ENCODE measurements at regions not wholly inside any gene's neighbourhood (a gene's known extent, or its start where the extent isn't known, plus 50 kb on each side); places are given as distances from the start of the nearest gene placed in this dataset.
A peak's percentile ranks its signal among the peaks of the same experiment; 100 is the strongest.

DNA sequence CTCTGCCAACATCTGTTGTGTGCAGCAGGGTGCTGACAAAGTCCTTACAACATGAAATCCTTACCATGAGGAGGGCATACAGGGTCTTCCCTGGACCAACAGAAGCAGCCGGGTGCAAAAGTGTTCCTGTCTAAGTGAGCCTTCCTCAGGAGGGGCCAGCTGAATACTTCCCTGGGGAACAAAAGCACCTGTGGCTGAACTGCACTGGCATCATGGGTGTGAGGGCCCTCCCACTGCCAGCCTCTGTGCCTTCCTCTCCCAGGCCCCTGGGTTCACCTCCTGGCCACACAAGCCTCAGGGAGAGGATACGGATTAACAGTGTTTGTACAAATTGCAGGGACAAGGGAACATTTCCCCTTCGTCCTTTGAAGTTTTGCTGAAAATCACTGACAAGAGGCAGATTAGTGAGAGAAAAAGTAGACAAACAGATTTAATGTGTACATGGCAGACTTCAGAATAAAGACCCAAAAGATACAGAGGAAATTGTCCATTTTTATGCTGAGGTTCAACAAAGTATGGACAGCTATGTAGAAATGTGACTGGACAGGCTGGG lies 91.0 kb upstream of the PPM1J start:
- no peak for FAIRE-seq
- intact Hi-C loops (cut with DNase I): loop anchor here (5.0 kb wide), 1 partner anchor 89 kb away; the partner anchor contains the start of gene PPM1J

DNA sequence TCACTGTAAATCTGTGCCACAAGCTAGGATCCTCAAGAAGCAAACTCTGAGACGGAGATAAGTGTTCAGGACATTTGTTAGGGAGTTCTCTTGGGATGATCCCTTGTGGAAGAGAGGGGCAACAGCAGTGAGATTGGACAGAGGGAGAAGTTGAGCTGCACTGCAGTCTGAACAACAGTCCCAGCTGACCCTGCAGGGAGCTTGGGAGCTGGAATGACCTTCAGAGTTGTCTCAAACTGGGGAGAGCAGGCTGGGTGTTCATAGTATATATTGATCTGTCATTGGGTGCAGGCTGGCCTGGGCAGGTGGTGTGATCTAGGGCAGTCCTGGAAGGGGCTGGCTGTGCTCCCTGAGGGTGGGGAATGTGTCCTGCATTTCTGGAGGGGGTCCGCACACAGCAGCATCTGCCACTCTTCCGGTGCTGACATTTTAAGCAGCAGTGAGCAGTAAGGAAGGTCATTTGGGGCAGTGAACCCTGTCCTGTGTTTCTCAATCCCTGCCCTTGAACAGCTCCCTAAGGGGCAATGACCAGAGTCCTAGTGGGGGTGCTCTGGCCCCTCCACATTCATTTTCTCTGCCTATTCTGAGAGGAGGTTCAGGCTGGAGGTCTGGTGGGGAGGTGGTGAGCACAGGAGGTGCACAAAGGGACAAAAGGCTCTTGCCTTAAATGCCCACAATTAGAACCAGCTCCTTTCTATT lies 90.2 kb upstream of the PPM1J start:
- H3K36me3 ChIP-seq (ENCODE audit: control insufficient read depth in 2 of 3, insufficient read depth in 3 of 3, low read length in 3 of 3): no peaks in the 10 kb centered on the region

More for the DNA sequence above, 91.0 kb upstream of the PPM1J start:
- Histone ChIP-seq H3K4me3 (ENCODE audit: low read length in 3 of 3) (no peak overlapping the region), H3K27me3 (ENCODE audit: control insufficient read depth, insufficient read depth, low read length) (no peaks in the 10 kb centered on the region), H3K36me3 (ENCODE audit: control insufficient read depth in 2 of 3, insufficient read depth in 3 of 3, low read length in 3 of 3) (no peaks in the 10 kb centered on the region), H3K4me1 (ENCODE audit: control insufficient read depth in 2 of 3, insufficient read depth in 2 of 3, low read depth in 1 of 3, low read length in 3 of 3) (peaks cover 0 to 7% (median 3%) of the 10 kb centered on the region in 3 donors), H3K27ac (ENCODE audit: low read depth in 2 of 2, low read length in 2 of 2) (no peak overlapping the region), H3K9me3 (ENCODE audit: control insufficient read depth in 2 of 3, insufficient read depth in 1 of 3, low read length in 3 of 3) (no peaks in the 10 kb centered on the region), H3K9ac (ENCODE audit: low read length in 3 of 3) (no peak overlapping the region)
- DNase-seq: no peak
- TF ChIP-seq, protein P1, sequence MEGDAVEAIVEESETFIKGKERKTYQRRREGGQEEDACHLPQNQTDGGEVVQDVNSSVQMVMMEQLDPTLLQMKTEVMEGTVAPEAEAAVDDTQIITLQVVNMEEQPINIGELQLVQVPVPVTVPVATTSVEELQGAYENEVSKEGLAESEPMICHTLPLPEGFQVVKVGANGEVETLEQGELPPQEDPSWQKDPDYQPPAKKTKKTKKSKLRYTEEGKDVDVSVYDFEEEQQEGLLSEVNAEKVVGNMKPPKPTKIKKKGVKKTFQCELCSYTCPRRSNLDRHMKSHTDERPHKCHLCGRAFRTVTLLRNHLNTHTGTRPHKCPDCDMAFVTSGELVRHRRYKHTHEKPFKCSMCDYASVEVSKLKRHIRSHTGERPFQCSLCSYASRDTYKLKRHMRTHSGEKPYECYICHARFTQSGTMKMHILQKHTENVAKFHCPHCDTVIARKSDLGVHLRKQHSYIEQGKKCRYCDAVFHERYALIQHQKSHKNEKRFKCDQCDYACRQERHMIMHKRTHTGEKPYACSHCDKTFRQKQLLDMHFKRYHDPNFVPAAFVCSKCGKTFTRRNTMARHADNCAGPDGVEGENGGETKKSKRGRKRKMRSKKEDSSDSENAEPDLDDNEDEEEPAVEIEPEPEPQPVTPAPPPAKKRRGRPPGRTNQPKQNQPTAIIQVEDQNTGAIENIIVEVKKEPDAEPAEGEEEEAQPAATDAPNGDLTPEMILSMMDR (IDR thresholded peaks at IDR 0.05; ENCODE audit: borderline replicate concordance, extremely low read depth, insufficient read depth): no peak

DNA sequence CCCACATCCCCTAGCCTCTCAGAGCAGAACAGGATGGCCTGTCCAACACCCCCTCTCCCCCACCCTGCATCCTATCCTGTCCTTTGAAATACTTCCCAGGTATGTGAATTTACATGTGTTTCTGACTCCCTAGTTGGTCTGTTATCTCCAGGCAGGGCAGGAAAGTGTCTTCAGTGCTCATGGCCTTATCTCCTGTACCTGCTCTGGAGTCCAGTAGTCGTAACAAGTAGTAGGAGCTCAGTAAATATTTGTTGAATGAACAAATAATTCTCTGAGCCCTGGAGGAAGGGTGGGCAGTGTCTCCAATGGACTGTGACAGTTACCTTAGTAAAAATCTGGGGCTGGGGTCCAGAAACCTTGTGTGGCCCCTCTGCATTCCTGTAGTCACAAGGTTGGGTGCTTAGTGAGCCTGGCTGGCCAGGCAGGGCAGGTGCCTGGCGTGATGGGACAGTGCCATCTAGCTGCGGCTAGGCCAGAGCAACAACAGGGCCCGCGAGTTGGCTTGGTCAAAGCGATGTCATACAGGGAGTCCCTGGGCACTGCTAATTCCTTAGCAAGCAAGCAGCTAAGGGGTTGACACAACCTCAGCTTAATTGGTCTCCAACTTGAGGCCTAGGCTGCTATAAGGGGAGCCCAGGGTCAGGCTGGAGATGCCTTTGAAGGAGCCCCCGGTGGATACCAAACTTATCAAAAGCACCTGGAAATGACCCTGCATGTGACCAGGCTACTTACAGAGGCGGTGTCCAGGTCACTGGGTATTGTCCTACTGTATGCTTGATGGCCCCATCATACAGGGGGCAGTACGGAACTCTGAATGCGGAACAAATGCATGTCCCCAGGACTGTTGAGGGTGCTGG lies 89.0 kb upstream of the PPM1J start:
- Histone ChIP-seq H3K27ac (ENCODE audit: low read depth in 2 of 2, low read length in 2 of 2) (no peak overlapping the region), H3K4me3 (ENCODE audit: low read length in 3 of 3) (no peak overlapping the region), H3K9ac (ENCODE audit: low read length in 3 of 3) (no peak overlapping the region), H3K4me1 (ENCODE audit: control insufficient read depth in 2 of 3, insufficient read depth in 2 of 3, low read depth in 1 of 3, low read length in 3 of 3) (peaks cover 0 to 7% (median 3%) of the 10 kb centered on the region in 3 donors), H3K36me3 (ENCODE audit: control insufficient read depth in 2 of 3, insufficient read depth in 3 of 3, low read length in 3 of 3) (no peaks in the 10 kb centered on the region), H3K9me3 (ENCODE audit: control insufficient read depth in 2 of 3, insufficient read depth in 1 of 3, low read length in 3 of 3) (no peaks in the 10 kb centered on the region), H3K27me3 (ENCODE audit: control insufficient read depth, insufficient read depth, low read length) (no peaks in the 10 kb centered on the region)
- DNase-seq (peak; percentile 83 to 89 (median 86)), FAIRE-seq (no peak)
- intact Hi-C loops (cut with DNase I): no loop called here
- TF ChIP-seq, protein P1 (IDR thresholded peaks at IDR 0.05; ENCODE audit: borderline replicate concordance, extremely low read depth, insufficient read depth): peak; percentile 79

More for the DNA sequence above, 90.2 kb upstream of the PPM1J start:
- no peaks in the 10 kb centered on the region for H3K27me3 ChIP-seq (ENCODE audit: control insufficient read depth, insufficient read depth, low read length)
- TF ChIP-seq, protein P1 (IDR thresholded peaks at IDR 0.05; ENCODE audit: borderline replicate concordance, extremely low read depth, insufficient read depth): no peak
- intact Hi-C loops (cut with DNase I): loop anchor here (5.0 kb wide), 1 partner anchor 88 kb away; the partner anchor contains the start of gene PPM1J
- no peak overlapping the region for H3K27ac ChIP-seq (ENCODE audit: low read depth in 2 of 2, low read length in 2 of 2)
- DNase-seq: no peak
- no peak overlapping the region for H3K9ac ChIP-seq (ENCODE audit: low read length in 3 of 3)
- no peak for FAIRE-seq
- no peak overlapping the region for H3K4me3 ChIP-seq (ENCODE audit: low read length in 3 of 3)
- no peaks in the 10 kb centered on the region for H3K9me3 ChIP-seq (ENCODE audit: control insufficient read depth in 2 of 3, insufficient read depth in 1 of 3, low read length in 3 of 3)
- H3K4me1 ChIP-seq (ENCODE audit: control insufficient read depth in 2 of 3, insufficient read depth in 2 of 3, low read depth in 1 of 3, low read length in 3 of 3): peaks cover 0 to 7% (median 3%) of the 10 kb centered on the region in 3 donors
